Suppressor macrophage (primary cell): ENCODE measurements at regions not wholly inside any gene's neighbourhood (a gene's known extent, or its start where the extent isn't known, plus 50 kb on each side); places are given as distances from the start of the nearest gene placed in this dataset.
"Not testable (repeated sequence)": the region's sequence is repeated elsewhere in the genome, so short reads cannot be mapped to it uniquely, and the experiment has no call there.

ENCODE experiments used
- DNase-seq, 4 experiments: peaks; one replicate each; pipeline ENCODE4 v3.0.0-alpha.2; 2020 to 2022

DNA sequence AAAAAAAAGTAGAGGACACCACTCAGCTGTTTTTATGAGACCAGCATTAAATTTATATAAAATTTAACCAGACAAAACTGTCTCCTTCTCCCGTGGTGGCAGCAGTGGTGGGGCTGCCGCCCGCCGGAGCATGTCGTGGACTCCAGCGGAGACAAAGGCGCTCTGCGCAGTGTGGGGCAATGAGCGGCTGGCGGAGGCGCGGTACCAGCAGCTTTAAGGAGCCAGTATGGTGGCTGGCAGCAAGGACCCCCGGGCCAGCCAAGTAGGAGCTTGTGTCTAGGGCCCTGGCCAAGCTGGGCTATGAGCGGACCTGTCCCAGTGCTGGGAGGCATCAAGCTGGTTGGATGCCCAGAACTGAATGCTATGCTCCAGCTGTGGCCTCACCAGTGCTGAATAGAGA lies 2102.9 kb downstream of the NCAM2 start:
- no peak for DNase-seq

DNA sequence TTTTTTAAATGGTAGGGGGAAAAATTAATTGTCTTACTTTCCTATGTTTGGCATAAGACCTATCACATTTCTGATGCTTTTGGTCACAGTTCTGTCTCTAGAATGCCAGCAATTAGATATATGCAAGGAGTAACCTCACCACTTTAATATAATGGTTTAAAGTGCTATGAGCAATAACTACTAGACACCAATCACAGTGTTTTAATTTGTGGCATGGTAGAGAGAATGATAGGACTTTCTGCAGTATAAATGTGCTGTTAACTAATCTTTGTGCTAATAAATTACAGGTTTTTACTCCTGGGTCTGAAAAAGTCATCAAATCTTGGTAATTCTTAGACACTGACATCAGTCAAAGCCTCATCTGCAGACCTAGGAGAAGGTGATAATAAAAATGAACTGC lies 2110.3 kb downstream of the NCAM2 start:
- no peak for DNase-seq

DNA sequence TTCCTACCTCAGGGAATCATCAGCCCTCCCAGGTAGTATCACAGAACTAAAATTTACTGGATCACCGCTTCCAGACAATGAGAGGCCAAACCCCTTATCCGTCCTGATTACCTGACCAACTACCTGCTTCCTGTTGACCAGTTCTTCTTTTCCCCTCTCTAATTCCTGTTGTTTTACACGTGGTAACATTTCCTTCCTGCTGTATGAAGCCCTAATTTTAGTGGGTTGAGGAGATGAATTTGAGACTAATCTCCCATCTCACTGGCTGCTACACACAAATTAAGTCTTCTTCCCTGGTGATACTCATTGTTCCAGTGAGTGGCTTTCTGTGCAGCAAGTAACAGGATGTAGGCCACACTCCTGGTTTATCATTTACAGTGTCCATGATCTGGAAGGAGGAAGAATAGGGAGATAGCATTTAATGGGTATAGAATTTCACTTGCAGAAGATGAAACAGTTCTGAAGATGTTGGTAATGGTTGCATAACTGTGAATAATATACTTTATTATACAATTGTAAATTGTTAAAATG lies 2112.9 kb downstream of the NCAM2 start:
- no peak for DNase-seq

DNA sequence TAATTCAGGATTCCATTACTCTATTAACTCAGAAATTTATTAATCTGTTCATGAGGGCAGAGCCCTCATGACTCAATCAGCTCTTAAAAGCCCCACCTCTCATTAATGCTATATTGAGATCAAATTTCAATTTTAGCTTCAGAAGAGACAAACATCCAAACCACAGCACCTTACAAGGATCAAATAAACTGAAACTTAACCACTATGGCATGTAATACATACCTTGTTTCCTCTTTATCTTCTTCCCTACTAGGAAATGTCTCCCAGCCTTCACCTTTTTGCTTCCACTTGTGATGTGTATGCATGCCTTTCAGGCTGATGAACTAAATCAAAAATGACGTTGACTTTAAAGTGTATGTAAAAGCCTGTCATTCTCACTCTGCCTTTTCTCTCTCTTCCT lies 2121.3 kb downstream of the NCAM2 start:
- DNase-seq, result no peak

DNA sequence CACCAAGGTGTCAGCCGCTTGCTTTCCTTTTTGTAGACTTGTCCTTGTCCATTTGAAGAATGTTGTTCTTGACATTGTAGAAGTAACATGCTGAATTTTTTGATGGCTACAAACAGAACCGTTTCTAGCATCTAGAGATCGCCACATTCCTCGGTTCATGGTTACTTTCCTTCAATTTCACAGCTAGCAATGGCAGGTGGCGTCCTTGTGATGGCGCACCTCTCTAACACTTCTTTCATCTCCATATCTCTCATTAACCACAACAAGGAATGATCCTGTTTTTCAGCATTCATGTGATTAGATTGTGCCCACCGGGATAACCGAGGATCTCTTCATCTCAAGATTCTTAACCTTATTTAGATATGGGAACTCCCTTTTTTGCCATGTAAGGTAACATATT lies 2129.8 kb downstream of the NCAM2 start:
- DNase-seq, result no peak

DNA sequence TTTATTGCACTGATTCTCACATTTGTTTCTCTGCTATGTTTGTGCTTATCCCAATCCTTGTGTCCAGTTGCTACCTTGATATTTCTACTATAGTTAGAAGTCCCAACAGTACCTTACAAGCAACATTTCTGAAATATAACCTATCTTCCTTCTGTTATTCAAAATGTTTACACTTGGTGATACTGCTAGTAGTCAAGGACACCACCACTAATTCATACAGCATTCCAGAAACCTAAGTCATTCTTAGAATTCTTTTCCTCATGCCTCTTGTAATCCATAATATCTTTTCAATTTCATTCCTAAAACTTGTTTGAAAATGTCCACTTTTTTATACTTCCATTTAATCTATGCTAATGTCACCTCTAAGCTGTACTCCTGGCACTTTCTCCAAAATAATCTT lies 2132.1 kb downstream of the NCAM2 start:
- DNase-seq, result no peak

DNA sequence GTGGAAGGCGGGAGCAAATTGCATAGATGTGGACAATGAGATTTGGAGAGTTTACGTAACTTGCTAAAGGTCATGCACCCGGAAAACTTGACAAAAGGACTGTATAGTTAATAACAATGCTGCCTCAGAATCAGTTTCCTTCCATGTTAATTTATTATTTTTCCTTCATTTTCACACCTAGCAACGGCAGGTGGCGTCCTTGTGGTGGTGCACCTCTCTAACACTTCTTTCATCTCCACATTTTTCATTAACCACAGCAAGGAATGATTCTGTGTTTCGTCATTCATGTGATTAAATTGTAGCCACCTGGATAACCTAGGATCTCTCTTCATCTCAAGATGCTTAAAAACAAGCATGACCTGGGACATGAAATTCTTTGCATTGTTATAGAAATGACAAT lies 2133.0 kb downstream of the NCAM2 start:
- no peak for DNase-seq

DNA sequence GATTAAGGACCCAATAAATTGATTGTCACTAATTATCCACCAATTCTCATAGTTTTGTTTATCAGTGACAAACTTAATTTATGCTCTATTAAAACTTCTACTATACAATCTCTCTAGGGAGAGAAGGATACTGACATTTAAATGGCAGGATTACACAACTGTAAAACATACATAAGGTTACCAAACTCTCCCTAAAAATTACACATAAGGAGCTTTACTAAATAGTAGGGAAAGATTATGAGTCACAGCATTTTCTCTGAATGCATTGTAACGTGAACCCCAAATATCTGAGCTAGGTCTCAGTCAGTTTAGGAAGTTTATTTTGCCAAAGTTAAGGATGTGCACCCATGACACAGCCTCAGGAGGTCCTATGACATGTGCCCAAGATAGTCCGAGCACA lies 2140.6 kb downstream of the NCAM2 start:
- no peak for DNase-seq

DNA sequence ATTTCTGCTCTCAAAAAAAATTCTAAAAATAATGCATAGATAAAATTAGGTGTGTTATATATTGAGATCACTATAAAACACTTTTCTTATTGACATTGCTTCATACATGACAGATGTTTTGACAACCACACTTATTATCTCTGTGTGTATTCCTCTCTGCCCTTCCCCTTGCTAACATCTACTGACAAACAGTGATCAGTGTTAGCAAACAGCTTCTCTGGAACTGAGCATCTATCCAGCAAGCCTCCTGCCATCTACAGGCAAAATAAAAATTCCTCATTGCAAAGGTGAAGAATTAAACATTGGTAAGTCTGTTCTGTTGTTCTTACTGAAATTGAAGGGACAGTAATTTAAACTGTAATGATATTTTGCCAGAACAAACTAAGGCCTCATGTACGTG lies 2153.9 kb downstream of the NCAM2 start:
- DNase-seq, result no peak

DNA sequence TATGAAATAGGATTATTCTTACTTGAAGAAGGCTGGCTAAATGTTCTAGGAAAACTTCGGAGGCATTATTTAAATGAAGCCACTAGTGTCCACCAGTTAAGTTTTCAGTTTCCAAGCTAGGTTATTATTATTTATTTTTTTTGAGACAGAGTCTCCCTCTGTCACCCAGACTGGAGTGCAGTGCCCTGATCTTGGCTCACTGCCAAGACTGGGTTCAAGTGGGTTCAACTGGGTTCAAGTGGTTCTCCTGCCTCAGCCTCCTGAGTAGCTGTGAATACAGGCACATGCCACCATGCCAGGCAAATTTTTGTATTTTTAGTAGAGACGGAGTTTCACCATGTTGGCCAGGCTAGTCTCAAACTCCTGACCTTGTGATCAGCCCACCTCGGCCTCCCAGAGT lies 2155.6 kb downstream of the NCAM2 start:
- not testable (repeated sequence) for DNase-seq

DNA sequence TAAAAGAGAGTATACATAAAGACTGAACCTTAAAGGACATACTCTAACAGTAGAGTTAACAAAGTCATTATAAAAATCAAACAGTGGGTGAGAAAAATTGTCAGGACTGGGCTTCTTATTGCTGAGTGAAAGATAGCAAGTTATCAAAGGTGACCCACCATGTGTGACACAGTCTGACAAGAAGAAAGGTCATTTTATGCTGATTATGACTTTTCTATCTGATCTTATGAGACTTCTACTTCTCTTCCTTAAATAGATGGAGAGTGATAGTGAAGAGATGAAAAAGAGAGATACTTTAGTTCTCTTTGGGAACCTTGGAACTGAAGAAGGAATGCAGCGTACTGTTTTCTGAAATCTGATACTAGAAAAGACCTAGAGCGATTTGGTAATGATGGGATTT lies 2157.1 kb downstream of the NCAM2 start:
- DNase-seq, result no peak

DNA sequence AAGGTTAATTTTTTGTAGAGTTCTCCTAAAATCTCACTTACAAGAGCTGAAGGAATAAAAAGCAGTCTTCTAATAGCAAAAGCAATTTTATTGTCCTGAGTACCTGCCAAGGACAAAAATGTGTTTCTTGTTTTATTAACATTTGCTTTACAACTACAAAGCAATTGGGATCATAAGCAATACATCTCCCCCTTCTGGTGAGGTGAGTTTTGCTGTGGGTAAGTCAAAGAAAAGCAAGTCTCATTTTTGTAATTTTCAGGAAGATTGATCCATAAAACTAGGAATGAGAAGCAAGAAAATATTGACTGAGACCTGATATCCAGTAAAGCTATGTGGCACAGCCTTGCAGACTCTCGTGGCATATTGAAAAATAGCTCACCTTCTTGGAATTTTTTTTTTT lies 2162.7 kb downstream of the NCAM2 start:
- DNase-seq, result no peak

DNA sequence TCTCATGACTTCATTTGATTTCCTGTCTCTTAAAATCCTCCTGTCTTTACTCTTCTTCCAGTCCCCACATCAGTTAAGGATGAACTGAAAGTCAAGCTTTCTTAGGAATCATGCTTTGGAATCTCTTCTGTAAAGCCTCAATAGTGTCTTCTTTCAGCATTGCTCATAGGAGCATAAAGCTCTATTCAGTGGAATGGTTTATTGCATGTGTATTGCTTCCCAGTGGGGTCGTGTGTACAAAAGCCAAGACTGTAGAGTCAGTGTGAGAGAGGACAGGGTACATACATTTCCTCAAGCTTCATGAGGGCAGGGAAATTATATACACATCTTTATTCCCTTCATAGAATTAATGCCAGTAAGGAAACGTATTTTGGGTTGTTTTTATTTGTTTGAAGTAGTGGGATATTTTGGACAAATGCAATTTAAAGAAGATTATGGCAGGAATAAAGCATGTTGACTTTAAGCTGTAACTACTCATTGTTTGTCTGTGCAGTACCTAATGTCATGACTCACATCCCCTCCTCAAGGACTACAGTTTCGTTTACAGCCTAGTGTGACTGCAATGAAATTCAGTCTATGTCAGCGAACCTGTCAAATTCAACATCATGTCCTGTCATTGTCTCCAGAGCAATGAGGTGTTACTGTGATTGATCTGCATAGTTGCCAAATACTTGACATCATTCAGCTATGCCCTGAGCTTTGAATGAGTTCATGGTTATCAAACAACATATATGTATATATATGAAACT lies 2164.2 kb downstream of the NCAM2 start:
- DNase-seq, result no peak
